Fibroblast of villous mesenchyme (primary cell): ENCODE measurements at regions not wholly inside any gene's neighbourhood (a gene's known extent, or its start where the extent isn't known, plus 50 kb on each side); places are given as distances from the start of the nearest gene placed in this dataset.
A peak's percentile ranks its signal among the peaks of the same experiment; 100 is the strongest.
"Not testable (repeated sequence)": the region's sequence is repeated elsewhere in the genome, so short reads cannot be mapped to it uniquely, and the experiment has no call there.

Experiments
- DNase-seq: peaks from one replicate; pipeline ENCODE4 v3.0.0-alpha.2; 2010; ENCODE audit warnings: low read depth
- H3K4me3 ChIP-seq: 2 replicates; pipeline ENCODE4 v1.5.1; 2011; ENCODE audit warnings: low read depth, mild to moderate bottlenecking, low read length
- TF ChIP-seq, protein P1 (sequence below): IDR thresholded peaks from 2 replicates; pipeline ENCODE4 v1.5.1; 2012; ENCODE audit warnings: low read depth, mild to moderate bottlenecking, low read length; ENCODE audit not compliant: insufficient read depth

DNA sequence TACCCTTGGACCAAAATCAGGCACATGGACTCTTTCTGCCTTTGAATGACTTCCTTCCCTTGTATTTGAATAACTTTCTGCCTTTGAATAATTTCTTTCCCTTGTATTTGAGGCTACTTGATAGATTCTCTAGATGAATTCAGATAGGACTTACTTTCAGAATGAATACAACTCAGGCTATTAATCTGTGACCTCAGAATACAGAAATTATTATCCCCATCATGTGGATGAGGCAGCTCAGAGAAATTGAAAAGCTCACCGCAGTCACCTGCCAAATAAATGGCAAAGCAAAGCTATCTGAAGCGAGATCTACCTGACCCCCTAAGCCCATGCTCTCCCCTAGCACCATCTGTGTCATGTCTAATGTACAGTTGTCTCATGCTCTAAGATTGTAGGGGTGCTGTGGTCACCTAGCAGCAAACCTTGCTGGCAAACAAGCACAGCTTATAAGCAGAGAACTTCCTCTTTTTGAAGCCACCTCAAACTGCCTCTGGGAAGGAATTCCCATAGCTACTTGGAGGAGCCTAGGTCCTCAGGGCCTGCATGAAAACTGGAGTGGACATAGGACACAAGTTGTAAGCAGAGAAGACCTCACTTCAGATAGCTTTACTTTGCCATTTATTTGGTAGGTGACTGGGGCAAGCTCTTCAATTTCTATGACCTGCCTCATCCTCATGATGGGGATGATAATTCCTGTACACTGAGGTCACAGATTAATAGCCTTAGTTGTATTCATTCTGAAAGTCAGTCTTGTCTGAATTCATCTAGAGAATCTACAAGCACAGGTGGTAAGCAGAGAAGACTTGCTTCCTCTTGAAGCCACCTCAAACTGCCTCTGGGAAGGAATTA is 66.1 kb downstream of the FASLG start:
- TF ChIP-seq, protein P1, sequence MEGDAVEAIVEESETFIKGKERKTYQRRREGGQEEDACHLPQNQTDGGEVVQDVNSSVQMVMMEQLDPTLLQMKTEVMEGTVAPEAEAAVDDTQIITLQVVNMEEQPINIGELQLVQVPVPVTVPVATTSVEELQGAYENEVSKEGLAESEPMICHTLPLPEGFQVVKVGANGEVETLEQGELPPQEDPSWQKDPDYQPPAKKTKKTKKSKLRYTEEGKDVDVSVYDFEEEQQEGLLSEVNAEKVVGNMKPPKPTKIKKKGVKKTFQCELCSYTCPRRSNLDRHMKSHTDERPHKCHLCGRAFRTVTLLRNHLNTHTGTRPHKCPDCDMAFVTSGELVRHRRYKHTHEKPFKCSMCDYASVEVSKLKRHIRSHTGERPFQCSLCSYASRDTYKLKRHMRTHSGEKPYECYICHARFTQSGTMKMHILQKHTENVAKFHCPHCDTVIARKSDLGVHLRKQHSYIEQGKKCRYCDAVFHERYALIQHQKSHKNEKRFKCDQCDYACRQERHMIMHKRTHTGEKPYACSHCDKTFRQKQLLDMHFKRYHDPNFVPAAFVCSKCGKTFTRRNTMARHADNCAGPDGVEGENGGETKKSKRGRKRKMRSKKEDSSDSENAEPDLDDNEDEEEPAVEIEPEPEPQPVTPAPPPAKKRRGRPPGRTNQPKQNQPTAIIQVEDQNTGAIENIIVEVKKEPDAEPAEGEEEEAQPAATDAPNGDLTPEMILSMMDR, result no peak
- H3K4me3 ChIP-seq, result no peak overlapping the region
- no peak for DNase-seq

DNA sequence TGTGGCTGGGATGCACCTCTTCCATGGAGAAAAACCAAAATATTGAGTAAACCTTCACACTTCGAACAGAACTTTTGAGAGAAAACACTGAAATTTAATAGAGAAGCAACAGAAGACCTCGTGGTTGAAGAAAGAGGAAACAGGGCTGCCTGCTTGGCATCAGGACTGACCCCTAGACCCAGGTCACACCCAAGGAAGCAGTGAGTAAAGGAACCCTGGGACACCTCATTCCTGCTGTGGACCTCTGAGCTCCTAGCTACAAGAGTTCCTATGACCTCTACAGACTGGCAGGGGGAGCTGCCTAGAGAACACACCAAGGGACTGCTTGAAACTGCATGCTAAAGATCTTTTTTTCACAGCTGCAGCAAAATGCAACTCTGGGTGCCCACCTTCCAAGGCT is 67.8 kb downstream of the FASLG start:
- TF ChIP-seq, protein P1, result no peak
- DNase-seq, result no peak
- H3K4me3 ChIP-seq, result no peak overlapping the region

DNA sequence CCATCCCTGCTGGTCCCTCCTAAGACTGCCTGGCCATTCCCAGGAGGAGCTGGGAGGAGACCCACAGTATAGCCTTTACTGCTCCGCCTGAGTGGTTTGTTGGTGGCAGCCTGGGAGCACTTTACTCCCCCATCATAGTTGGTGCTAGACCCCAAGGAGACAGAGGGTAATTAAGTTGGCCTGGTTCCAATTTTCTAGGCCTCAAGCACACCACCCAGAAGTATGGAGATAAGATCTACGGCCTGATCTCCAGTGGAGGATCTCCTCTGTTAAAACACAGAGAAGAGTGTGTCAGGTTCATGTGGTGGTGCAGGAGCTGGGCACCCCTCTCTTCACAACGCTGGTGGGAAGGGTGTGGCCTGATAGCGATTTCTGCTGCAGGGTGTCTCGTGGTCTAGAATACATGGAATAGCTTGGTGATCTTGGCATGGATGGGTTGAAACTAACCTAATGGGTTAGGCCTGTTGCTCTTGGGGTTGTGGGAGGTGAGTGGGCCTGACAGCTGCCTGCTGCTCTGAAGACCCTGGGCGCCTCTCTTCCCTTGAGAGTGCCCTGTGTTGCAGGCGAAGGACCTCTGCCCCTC is 68.5 kb downstream of the FASLG start:
- DNase-seq, result no peak
- TF ChIP-seq, protein P1, result no peak
- no peak overlapping the region for H3K4me3 ChIP-seq

DNA sequence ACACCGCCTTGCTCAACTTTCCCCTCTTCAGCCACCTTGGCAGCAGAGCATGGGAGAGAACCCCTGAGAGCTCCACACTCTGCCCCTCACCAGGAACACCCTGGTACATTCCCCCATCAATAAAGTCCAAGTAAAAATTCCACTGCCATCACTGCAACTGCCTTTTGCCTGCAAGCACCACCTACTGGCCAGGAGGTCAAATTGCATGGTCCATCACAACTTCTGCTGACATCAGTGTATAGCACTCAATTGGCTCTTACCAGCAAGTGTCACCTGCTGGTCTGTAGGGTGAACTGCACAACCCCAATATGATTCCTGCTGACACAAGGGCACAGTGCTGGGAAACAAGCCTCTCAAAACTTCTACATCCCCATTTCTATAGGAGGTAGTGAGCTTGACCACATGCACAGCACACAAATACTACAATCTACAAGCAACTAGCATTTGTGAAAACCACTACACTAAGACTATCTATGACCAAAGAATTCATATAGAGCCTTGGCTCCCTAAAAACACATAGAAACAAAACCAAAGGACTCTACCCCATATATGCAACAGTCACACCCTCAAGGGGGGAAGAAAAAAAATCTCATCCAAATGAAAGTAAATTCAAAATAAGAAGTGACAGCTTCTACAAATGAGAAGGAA is 69.2 kb downstream of the FASLG start:
- no peak for DNase-seq
- TF ChIP-seq, protein P1, result peak; percentile 48
- no peak overlapping the region for H3K4me3 ChIP-seq

DNA sequence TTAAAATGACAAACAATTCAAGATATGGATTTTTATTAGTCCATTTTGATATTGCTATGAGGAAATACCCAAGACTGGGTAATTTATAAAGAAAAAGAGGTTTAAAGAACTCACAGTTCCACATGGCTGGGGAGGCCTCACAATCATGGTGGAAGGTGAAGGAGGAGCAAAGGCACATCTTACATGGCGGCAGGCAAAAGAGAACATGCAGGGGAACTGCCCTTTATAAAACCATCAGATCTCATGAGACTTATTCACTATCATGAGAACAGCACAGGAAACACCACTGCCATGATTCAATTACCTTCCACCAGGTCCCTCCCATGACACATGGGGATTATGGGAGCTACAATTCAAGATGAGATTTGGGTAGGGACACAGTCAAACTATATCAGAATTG is 69.8 kb downstream of the FASLG start:
- not testable (repeated sequence) for H3K4me3 ChIP-seq, DNase-seq

DNA sequence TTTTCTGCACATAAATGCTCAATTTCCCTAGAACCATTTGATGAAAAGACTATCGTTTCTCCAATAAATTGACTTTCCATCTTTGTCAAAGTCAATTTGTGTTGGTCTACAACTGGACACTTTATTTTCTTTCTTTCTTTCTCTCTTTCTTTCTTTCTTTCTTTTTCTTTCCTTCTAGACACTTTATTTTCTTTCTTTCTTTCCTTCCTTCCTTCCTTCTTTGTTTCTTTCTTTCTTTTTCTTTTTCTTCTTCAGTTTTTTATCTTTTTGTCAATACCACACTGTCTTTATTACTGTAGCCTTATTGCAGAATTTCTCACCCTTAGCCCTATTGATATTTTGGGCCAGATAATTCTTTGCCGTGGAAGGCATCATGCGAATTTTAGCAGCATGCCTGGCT is 73.5 kb downstream of the FASLG start:
- TF ChIP-seq, protein P1, result no peak
- DNase-seq, result no peak
- H3K4me3 ChIP-seq, result no peak overlapping the region

DNA sequence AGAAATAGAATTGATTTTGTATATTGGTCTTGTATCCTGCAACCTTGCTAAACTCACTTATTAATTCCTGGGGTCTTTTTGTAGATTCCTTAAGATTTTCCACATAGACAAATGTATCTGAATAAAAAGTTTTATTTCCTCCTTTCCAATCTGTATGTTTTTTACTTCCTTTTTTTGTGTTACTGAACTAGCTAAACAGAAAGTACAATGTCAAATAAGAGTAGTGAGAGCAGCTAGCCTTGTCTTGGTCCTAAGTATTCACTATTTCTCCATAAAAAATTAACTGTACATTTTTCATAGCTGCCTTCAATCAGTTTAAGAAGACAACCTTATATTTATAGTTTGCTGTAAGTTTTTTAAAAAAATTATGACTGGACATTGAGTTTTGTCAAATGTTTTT is 74.9 kb downstream of the FASLG start:
- no peak overlapping the region for H3K4me3 ChIP-seq
- DNase-seq, result no peak
- TF ChIP-seq, protein P1, result no peak
